ENCODE measurements at regions not wholly inside any gene's neighbourhood (a gene's known extent, or its start where the extent isn't known, plus 50 kb on each side); places are given as distances from the start of the nearest gene placed in this dataset.

DNA sequence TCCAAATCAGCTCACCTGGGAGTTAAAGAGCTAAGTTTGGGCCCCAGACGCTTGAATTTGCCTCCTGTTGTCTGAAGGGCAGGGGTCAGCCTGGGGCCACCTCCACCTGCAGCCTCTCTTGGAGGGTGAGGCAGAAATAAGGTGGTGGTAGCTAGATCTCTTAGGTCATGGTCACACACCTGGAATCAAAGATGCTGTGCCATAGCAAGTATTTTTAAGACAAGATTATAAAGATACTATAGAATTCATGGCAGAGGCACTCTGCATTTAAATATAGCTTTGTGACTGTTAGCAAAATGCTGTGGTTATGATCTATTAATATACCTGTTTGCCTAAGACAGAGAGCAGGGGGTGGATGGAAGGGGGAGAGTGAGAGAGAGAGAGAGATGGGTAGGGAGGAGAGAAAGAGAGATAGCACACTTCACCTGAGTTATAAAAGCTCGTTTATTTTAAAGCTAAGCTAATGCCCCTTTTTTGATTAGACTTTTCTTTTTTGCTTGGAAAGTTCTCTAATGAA, 242.7 kb downstream of the TMEM182 start:
- DNase-seq (no peak), ATAC-seq (no peak)
- H3K27ac Mint-ChIP-seq, result no peak overlapping the region
- H3K4me1 Mint-ChIP-seq (ENCODE audit: low read depth), result no peaks in the 10 kb centered on the region
- H3K4me3 Mint-ChIP-seq, result no peak overlapping the region
- ChIA-PET POLR2A (no interaction called here), CTCF (no interaction called here)
- H3K9me3 Mint-ChIP-seq (ENCODE audit: insufficient read depth), result no peaks in the 10 kb centered on the region
- no peaks in the 10 kb centered on the region for H3K36me3 Mint-ChIP-seq (ENCODE audit: low read depth)
- no peaks in the 10 kb centered on the region for H3K27me3 Mint-ChIP-seq (ENCODE audit: low read depth)

DNA sequence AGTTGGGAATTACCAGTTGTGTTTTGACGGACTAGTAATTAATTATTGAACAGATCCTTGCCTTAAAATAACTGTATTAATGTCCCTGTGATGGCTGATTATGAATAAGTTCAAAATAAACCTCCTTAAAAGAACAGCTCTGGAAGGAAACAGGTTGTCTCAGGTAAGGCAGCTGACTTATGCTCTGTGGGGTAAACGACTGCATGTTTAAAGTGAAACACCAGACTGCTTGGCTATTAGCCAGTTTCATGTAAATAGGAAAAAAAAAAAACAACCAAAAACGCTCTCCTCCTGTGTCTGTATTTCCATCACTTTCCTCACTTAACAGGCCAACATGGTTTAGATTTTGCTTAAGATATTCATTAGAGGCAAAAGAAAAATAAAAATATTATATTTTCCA, 243.6 kb downstream of the TMEM182 start:
- CTCF ChIA-PET, result no interaction called here
- Mint-ChIP-seq H3K9me3 (ENCODE audit: insufficient read depth) (no peaks in the 10 kb centered on the region), H3K27me3 (ENCODE audit: low read depth) (no peaks in the 10 kb centered on the region), H3K4me1 (ENCODE audit: low read depth) (no peaks in the 10 kb centered on the region), H3K4me3 (no peak overlapping the region), H3K27ac (no peak overlapping the region), H3K36me3 (ENCODE audit: low read depth) (no peaks in the 10 kb centered on the region)
- ATAC-seq, result no peak
- DNase-seq, result no peak
- POLR2A ChIA-PET, result no interaction called here

DNA sequence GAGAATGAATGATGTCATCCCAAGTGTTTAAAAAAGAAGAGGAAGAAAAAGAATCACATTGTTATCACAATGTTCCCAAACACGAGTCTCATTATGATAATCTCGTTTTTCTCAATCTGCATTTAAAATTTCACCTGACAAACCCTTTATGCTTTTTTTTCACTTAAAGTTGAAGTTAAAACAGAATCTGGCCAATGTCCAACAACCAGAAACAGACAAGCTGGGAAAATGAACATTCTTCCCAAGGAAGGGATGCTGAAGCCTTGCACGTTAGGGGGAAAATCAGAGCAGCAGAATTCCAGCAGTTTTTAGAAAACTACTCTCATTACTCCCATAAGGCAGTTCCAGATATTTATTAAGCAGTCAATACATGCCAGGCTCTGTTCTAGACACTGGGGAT, 245.3 kb downstream of the TMEM182 start:
- Mint-ChIP-seq H3K4me1 (ENCODE audit: low read depth) (no peaks in the 10 kb centered on the region), H3K9me3 (ENCODE audit: insufficient read depth) (no peaks in the 10 kb centered on the region), H3K27ac (no peak overlapping the region), H3K36me3 (ENCODE audit: low read depth) (no peaks in the 10 kb centered on the region), H3K27me3 (ENCODE audit: low read depth) (no peaks in the 10 kb centered on the region), H3K4me3 (no peak overlapping the region)
- DNase-seq (no peak), ATAC-seq (no peak)
- ChIA-PET POLR2A (no interaction called here), CTCF (no interaction called here)

DNA sequence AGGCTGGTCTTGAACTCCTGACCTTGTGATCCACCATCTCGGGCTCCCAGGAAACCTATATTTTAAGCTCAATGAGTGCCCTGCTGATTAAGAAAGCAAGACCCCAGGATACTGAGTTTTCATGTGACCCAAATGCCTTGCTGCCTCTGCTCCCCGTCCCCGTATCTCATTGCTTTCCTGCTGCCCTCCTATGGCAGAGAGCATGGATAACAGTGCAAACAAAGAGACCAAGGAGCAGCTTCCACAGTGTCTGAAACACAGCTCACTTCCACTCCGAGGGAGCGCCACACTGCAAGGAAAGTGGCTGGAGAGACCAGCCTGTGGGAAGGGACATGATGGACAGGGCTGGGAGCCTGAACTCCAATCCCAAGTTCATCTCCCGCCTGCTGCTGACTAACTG, 246.8 kb downstream of the TMEM182 start:
- no peaks in the 10 kb centered on the region for H3K27me3 Mint-ChIP-seq (ENCODE audit: low read depth)
- CTCF ChIA-PET, result no interaction called here
- no peak overlapping the region for H3K4me3 Mint-ChIP-seq
- POLR2A ChIA-PET, result no interaction called here
- H3K9me3 Mint-ChIP-seq (ENCODE audit: insufficient read depth), result no peaks in the 10 kb centered on the region
- no peaks in the 10 kb centered on the region for H3K36me3 Mint-ChIP-seq (ENCODE audit: low read depth)
- no peaks in the 10 kb centered on the region for H3K4me1 Mint-ChIP-seq (ENCODE audit: low read depth)
- no peak overlapping the region for H3K27ac Mint-ChIP-seq
- ATAC-seq (no peak), DNase-seq (no peak)

DNA sequence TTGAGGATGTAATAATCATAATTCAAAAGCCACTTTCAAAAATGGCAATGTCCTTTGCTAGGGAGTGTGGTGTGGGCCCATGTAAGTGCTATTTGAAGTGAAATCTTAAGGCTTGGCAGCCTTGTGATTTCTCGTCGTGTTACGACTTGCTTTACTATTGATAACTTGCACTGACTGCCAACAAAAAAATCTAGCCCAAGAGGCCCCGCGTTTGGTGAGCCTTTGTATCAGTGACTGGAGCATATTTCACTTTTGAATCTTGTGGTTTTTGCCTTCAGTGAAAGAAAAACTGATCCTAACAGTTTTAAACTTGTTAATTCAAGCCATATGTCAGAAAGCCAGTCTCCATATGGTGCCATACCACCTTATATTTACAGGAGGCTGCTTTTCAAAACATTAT, 248.0 kb downstream of the TMEM182 start:
- DNase-seq (no peak), ATAC-seq (no peak)
- CTCF ChIA-PET, result no interaction called here
- H3K27ac Mint-ChIP-seq, result no peak overlapping the region
- no peaks in the 10 kb centered on the region for H3K27me3 Mint-ChIP-seq (ENCODE audit: low read depth)
- no peaks in the 10 kb centered on the region for H3K9me3 Mint-ChIP-seq (ENCODE audit: insufficient read depth)
- no peak overlapping the region for H3K4me3 Mint-ChIP-seq
- POLR2A ChIA-PET, result no interaction called here
- no peaks in the 10 kb centered on the region for H3K36me3 Mint-ChIP-seq (ENCODE audit: low read depth)
- H3K4me1 Mint-ChIP-seq (ENCODE audit: low read depth), result no peaks in the 10 kb centered on the region

DNA sequence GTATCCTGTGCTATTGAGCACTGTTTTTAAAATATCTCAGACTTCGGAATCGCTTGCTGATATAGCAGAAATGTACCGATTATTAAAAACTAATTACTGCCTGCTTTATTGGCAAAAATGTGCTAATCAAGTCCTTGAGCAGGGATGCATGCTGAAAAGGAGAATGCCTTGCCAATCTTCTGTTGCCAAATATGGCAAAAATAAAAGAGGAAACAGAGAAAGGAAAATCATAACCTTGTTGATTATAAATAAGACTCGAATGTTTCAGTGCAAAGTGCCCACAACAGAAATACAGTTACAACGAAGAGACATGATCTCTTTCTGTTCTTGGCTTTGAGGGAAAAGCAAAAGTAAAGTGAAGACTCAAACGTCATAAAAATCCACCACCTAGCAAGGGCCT, 248.5 kb downstream of the TMEM182 start:
- DNase-seq (no peak), ATAC-seq (no peak)
- H3K9me3 Mint-ChIP-seq (ENCODE audit: insufficient read depth), result no peaks in the 10 kb centered on the region

DNA sequence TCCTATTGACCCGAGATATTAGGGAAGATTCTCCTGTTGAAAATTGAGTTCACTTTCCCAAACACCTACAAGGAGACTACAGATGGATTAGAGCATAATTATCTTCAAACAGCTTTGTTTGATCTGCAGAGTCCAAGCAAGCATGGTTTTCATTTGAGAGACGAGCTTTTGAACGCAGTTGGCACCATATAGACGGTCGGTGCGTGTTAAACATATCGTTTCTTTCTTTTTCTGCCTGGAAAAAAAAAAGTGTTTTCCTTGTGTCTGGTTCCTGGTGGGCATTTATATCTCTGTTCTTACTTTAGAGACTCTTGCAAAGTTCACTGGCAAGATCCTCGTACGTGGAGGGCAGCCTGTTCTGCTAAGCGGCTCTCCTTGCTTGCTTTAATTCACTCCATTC, 248.9 kb downstream of the TMEM182 start:
- ATAC-seq (no peak), DNase-seq (no peak)
- Mint-ChIP-seq H3K4me3 (no peak overlapping the region), H3K4me1 (ENCODE audit: low read depth) (no peaks in the 10 kb centered on the region), H3K27me3 (ENCODE audit: low read depth) (no peaks in the 10 kb centered on the region), H3K27ac (no peak overlapping the region), H3K36me3 (ENCODE audit: low read depth) (no peaks in the 10 kb centered on the region), H3K9me3 (ENCODE audit: insufficient read depth) (no peaks in the 10 kb centered on the region)
- POLR2A ChIA-PET, result no interaction called here
- CTCF ChIA-PET, result no interaction called here

More for the DNA sequence above, 248.5 kb downstream of the TMEM182 start:
- no peak overlapping the region for H3K27ac Mint-ChIP-seq
- H3K4me3 Mint-ChIP-seq, result no peak overlapping the region
- no peaks in the 10 kb centered on the region for H3K4me1 Mint-ChIP-seq (ENCODE audit: low read depth)
- CTCF ChIA-PET, result no interaction called here
- H3K27me3 Mint-ChIP-seq (ENCODE audit: low read depth), result no peaks in the 10 kb centered on the region
- POLR2A ChIA-PET, result no interaction called here
- no peaks in the 10 kb centered on the region for H3K36me3 Mint-ChIP-seq (ENCODE audit: low read depth)

DNA sequence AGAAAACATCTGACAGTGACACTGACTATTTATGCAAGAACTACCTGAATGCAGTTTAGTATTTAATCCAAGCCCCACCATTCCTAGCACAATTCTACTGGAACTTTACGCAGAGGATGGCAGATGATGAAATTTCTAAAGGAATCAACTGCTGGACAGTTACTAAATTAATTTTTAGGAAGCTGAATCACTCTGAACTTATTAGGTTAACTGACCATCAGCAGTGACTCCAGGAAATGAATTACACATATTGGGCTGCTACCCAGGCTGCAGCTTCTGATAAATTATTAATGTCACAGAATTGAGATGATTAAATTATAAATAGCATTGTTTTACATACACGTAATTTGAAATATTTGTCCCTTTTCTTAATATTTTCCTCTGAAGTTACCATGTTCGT, 250.8 kb downstream of the TMEM182 start:
- H3K4me3 Mint-ChIP-seq, result no peak overlapping the region
- no peaks in the 10 kb centered on the region for H3K27me3 Mint-ChIP-seq (ENCODE audit: low read depth)
- H3K4me1 Mint-ChIP-seq (ENCODE audit: low read depth), result no peaks in the 10 kb centered on the region
- ChIA-PET POLR2A (no interaction called here), CTCF (no interaction called here)
- no peaks in the 10 kb centered on the region for H3K9me3 Mint-ChIP-seq (ENCODE audit: insufficient read depth)
- H3K27ac Mint-ChIP-seq, result no peak overlapping the region
- H3K36me3 Mint-ChIP-seq (ENCODE audit: low read depth), result no peaks in the 10 kb centered on the region
- ATAC-seq (no peak), DNase-seq (no peak)

DNA sequence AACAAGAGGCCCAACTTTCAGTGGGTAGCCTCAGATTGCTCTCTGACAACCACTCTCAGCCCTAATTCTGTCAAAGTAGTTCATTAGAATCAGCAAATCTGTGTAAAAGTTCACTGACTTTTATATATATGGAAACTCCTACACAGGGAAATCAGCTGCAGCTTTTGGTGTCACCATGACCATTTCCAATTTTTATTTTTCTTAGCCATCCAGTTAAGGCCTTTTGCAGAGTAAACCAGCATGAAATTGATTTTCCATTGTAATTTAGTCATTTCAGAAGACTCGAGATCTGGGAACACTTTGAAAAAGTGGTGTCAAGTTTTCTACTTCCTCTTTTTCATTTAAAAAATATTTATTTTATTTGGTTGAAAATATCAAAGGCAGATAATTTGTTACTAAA, 263.2 kb downstream of the TMEM182 start:
- DNase-seq, result no peak
- Mint-ChIP-seq H3K4me1 (ENCODE audit: low read depth) (no peaks in the 10 kb centered on the region), H3K27ac (no peak overlapping the region), H3K36me3 (ENCODE audit: low read depth) (no peaks in the 10 kb centered on the region), H3K4me3 (no peak overlapping the region), H3K9me3 (ENCODE audit: insufficient read depth) (no peaks in the 10 kb centered on the region), H3K27me3 (ENCODE audit: low read depth) (no peaks in the 10 kb centered on the region)
- CTCF ChIA-PET, result no interaction called here
- POLR2A ChIA-PET, result no interaction called here
- no peak for ATAC-seq

DNA sequence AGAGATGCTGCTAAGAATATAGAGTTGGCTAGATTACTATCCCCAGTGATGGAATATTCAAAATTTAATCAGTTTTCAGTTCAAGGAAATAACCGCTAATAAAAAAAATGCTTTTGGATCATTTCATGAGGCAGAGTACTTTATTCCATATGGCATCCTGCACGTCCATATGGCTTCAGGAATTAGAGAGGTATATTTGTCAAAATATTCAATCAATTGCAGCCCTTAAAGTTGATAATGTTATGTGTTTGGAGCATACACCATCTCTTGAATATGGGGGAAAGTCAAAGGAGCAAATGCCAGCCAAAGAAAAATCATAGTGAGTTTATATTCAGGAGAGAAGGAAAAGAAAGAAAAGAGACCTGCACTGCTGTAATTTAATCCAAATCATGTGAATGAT, 266.4 kb downstream of the TMEM182 start:
- H3K36me3 Mint-ChIP-seq (ENCODE audit: low read depth), result no peaks in the 10 kb centered on the region
- ChIA-PET POLR2A (no interaction called here), CTCF (no interaction called here)
- no peak overlapping the region for H3K27ac Mint-ChIP-seq
- no peaks in the 10 kb centered on the region for H3K4me1 Mint-ChIP-seq (ENCODE audit: low read depth)
- ATAC-seq, result no peak
- H3K27me3 Mint-ChIP-seq (ENCODE audit: low read depth), result no peaks in the 10 kb centered on the region
- H3K9me3 Mint-ChIP-seq (ENCODE audit: insufficient read depth), result no peaks in the 10 kb centered on the region
- DNase-seq, result no peak
- no peak overlapping the region for H3K4me3 Mint-ChIP-seq
